HEK293 (cell line): ENCODE measurements at regions not wholly inside any gene's neighbourhood (a gene's known extent, or its start where the extent isn't known, plus 50 kb on each side); places are given as distances from the start of the nearest gene placed in this dataset.

ENCODE experiments used
- CTCF ChIA-PET: fragments of 350-600 bp; formaldehyde crosslinking; extraction: SDS; loops from one replicate; lab custom pipeline; 2021; ENCODE audit warnings: antibody characterized with exemption; lab: Yijun Ruan, JAX
- POLR2A ChIA-PET: fragments of 300-600 bp; formaldehyde crosslinking; extraction: SDS; loops from one replicate; lab custom pipeline; 2020; ENCODE audit warnings: antibody characterized with exemption, inconsistent platforms; lab: Yijun Ruan, JAX
- H3K27ac ChIP-seq: fragments of 200-500 bp; sonication (Bioruptor generic); 2 replicates; pipeline ENCODE4 v1.5.1; 2014; ENCODE audit warnings: low read depth, low read length, control low read depth, inconsistent platforms; ENCODE audit errors: extremely low read depth
- H3K36me3 ChIP-seq, 2 experiments: fragments of 200-500 bp in 1 of 2; sonication (Bioruptor generic) in 1 of 2; 1 replicate in 1 of 2; 2 replicates in 1 of 2; pipeline ENCODE4 v1.5.1; 2014 to 2017; ENCODE audit warnings: inconsistent platforms in 2 of 2, low read length in 2 of 2; ENCODE audit not compliant: control insufficient read depth in 2 of 2, insufficient read depth in 1 of 2
- H3K4me1 ChIP-seq: fragments of 200-500 bp; sonication (Bioruptor generic); 2 replicates; pipeline ENCODE4 v1.5.1; 2014; ENCODE audit warnings: mild to moderate bottlenecking, low read length, inconsistent platforms; ENCODE audit not compliant: control insufficient read depth, insufficient read depth
- H3K4me3 ChIP-seq: 2 replicates; pipeline ENCODE4 v1.5.1; 2011; ENCODE audit warnings: low read depth, mild to moderate bottlenecking, control low read depth, low read length, moderate library complexity
- H3K9me3 ChIP-seq: fragments of 200-500 bp; sonication (Bioruptor generic); 2 replicates; pipeline ENCODE4 v1.5.1; 2014; ENCODE audit warnings: low read depth, low read length, inconsistent platforms; ENCODE audit not compliant: control insufficient read depth, insufficient read depth
- ELK4 ChIP-seq: IDR thresholded peaks from 2 replicates; pipeline ENCODE4 v1.6.1; 2011; ENCODE audit warnings: mild to moderate bottlenecking, low read depth, low read length, borderline replicate concordance
- GLI4 ChIP-seq: fragments of 450-650 bp; formaldehyde crosslinking; IDR thresholded peaks from 2 replicates; pipeline ENCODE4 v1.5.1; 2016; ENCODE audit warnings: missing biosample characterization, missing genetic modification characterization
- GLIS2 ChIP-seq: fragments of 450-650 bp; formaldehyde crosslinking; IDR thresholded peaks from 2 replicates; pipeline ENCODE4 v1.5.1; 2016; ENCODE audit warnings: missing biosample characterization, missing genetic modification characterization
- HOXA7 ChIP-seq: sonication (generic); formaldehyde crosslinking; IDR thresholded peaks from 2 replicates; pipeline ENCODE4 v1.8.1; 2022; ENCODE audit warnings: missing genetic modification reagents, borderline replicate concordance
- KLF10 ChIP-seq: fragments of 450-650 bp; IDR thresholded peaks from 2 replicates; pipeline ENCODE4 v1.5.1; 2018; ENCODE audit warnings: missing biosample characterization, mild to moderate bottlenecking, missing genetic modification characterization
- OVOL3 ChIP-seq: fragments of 450-650 bp; formaldehyde crosslinking; IDR thresholded peaks from 2 replicates; pipeline ENCODE4 v1.5.1; 2016; ENCODE audit warnings: missing biosample characterization, missing genetic modification characterization
- PRDM1 ChIP-seq: fragments of 450-650 bp; formaldehyde crosslinking; IDR thresholded peaks from 2 replicates; pipeline ENCODE4; 2016; ENCODE audit warnings: missing biosample characterization, missing genetic modification characterization
- SCRT2 ChIP-seq: fragments of 450-650 bp; formaldehyde crosslinking; IDR thresholded peaks from 2 replicates; pipeline ENCODE4 v1.5.1; 2016; ENCODE audit warnings: missing biosample characterization, missing genetic modification characterization
- SP2 ChIP-seq: fragments of 450-650 bp; formaldehyde crosslinking; IDR thresholded peaks from 2 replicates; pipeline ENCODE4 v1.5.1; 2016; ENCODE audit warnings: missing biosample characterization, missing genetic modification characterization
- SP7 ChIP-seq: fragments of 450-650 bp; formaldehyde crosslinking; IDR thresholded peaks from 2 replicates; pipeline ENCODE4 v1.5.1; 2016; ENCODE audit warnings: missing biosample characterization, missing genetic modification characterization
- ZBTB11 ChIP-seq: fragments of 450-650 bp; formaldehyde crosslinking; conservative IDR thresholded peaks from 2 replicates; pipeline ENCODE4 v1.5.1; 2016; ENCODE audit warnings: low read depth, missing biosample characterization, missing genetic modification characterization
- ZBTB26 ChIP-seq: fragments of 450-650 bp; formaldehyde crosslinking; optimal IDR thresholded peaks from 2 replicates; pipeline ENCODE3; 2016; ENCODE audit warnings: missing biosample characterization, mild to moderate bottlenecking, missing genetic modification characterization
- ZBTB44 ChIP-seq: fragments of 450-650 bp; IDR thresholded peaks from 2 replicates; pipeline ENCODE4 v1.5.1; 2018; ENCODE audit warnings: missing biosample characterization, mild to moderate bottlenecking, missing genetic modification characterization
- ZFP37 ChIP-seq: fragments of 450-650 bp; formaldehyde crosslinking; IDR thresholded peaks from 2 replicates; pipeline ENCODE4 v1.5.1; 2016; ENCODE audit warnings: missing biosample characterization, missing genetic modification characterization
- ZIC2 ChIP-seq: fragments of 450-650 bp; formaldehyde crosslinking; IDR thresholded peaks from 2 replicates; pipeline ENCODE4 v1.5.1; 2016; ENCODE audit warnings: missing biosample characterization, missing genetic modification characterization
- ZNF10 ChIP-seq: fragments of 450-650 bp; formaldehyde crosslinking; IDR thresholded peaks from 2 replicates; pipeline ENCODE4 v1.5.1; 2017; ENCODE audit warnings: missing biosample characterization, missing genetic modification characterization
- ZNF133 ChIP-seq: fragments of 450-650 bp; formaldehyde crosslinking; IDR thresholded peaks from 2 replicates; pipeline ENCODE4 v1.5.1; 2016; ENCODE audit warnings: missing biosample characterization, missing genetic modification characterization
- ZNF157 ChIP-seq: fragments of 450-650 bp; formaldehyde crosslinking; IDR thresholded peaks from 2 replicates; pipeline ENCODE4 v1.5.1; 2016; ENCODE audit warnings: missing biosample characterization, missing genetic modification characterization
- ZNF311 ChIP-seq: fragments of 450-650 bp; formaldehyde crosslinking; IDR thresholded peaks from 2 replicates; pipeline ENCODE4 v1.5.1; 2017; ENCODE audit warnings: missing biosample characterization, missing genetic modification characterization, borderline replicate concordance
- ZNF354C ChIP-seq: fragments of 450-650 bp; formaldehyde crosslinking; IDR thresholded peaks from 2 replicates; pipeline ENCODE4 v1.5.1; 2016; ENCODE audit warnings: missing biosample characterization, missing genetic modification characterization, low read depth, borderline replicate concordance
- ZNF416 ChIP-seq: fragments of 450-650 bp; formaldehyde crosslinking; IDR thresholded peaks from 2 replicates; pipeline ENCODE4 v1.5.1; 2016; ENCODE audit warnings: missing biosample characterization, missing genetic modification characterization
- ZNF423 ChIP-seq: fragments of 450-650 bp; formaldehyde crosslinking; IDR thresholded peaks from 2 replicates; pipeline ENCODE4 v1.5.1; 2016; ENCODE audit warnings: missing biosample characterization, missing genetic modification characterization
- ZNF600 ChIP-seq: fragments of 450-650 bp; formaldehyde crosslinking; IDR thresholded peaks from 2 replicates; pipeline ENCODE4 v1.5.1; 2016; ENCODE audit warnings: missing biosample characterization, missing genetic modification characterization
- ZNF621 ChIP-seq: fragments of 450-650 bp; formaldehyde crosslinking; IDR thresholded peaks from 2 replicates; pipeline ENCODE4 v1.5.1; 2017; ENCODE audit warnings: missing biosample characterization, missing genetic modification characterization
- ZNF645 ChIP-seq: fragments of 450-650 bp; formaldehyde crosslinking; IDR thresholded peaks from 2 replicates; pipeline ENCODE4; 2016; ENCODE audit warnings: missing biosample characterization, missing genetic modification characterization
- ZNF660 ChIP-seq: fragments of 450-650 bp; IDR thresholded peaks from 2 replicates; pipeline ENCODE4 v1.5.1; 2018; ENCODE audit warnings: missing biosample characterization, mild to moderate bottlenecking, missing genetic modification characterization
- ZNF701 ChIP-seq: fragments of 450-650 bp; formaldehyde crosslinking; IDR thresholded peaks from 2 replicates; pipeline ENCODE4 v1.5.1; 2016; ENCODE audit warnings: missing biosample characterization, missing genetic modification characterization
- ZNF792 ChIP-seq: fragments of 450-650 bp; formaldehyde crosslinking; IDR thresholded peaks from 2 replicates; pipeline ENCODE4 v1.5.1; 2016; ENCODE audit warnings: missing biosample characterization, missing genetic modification characterization
- ZNF837 ChIP-seq: fragments of 450-650 bp; formaldehyde crosslinking; IDR thresholded peaks from 2 replicates; pipeline ENCODE4 v1.5.1; 2016; ENCODE audit warnings: missing biosample characterization, missing genetic modification characterization
- ZSCAN4 ChIP-seq: fragments of 450-650 bp; formaldehyde crosslinking; IDR thresholded peaks from 2 replicates; pipeline ENCODE4 v1.5.1; 2017; ENCODE audit warnings: missing biosample characterization, missing genetic modification characterization

GRCh38 chr18:65975536-65975935, 224.7 kb downstream of the CDH7 start:
- H3K9me3 ChIP-seq, result no peaks in the 10 kb centered on the region
- CTCF ChIA-PET, result no interaction called here
- POLR2A ChIA-PET, result no interaction called here
- no peak for TF ChIP-seq SCRT2 (tag by site-specific recombination)
- no peak for TF ChIP-seq KLF10
- no peak for TF ChIP-seq ZBTB26 (tag by site-specific recombination)
- no peak for TF ChIP-seq SP7 (tag by site-specific recombination)
- TF ChIP-seq HOXA7 (CRISPR knock-in tag), result no peak
- TF ChIP-seq ZNF10 (tag by site-specific recombination), result no peak
- no peak for TF ChIP-seq ZNF311 (tag by site-specific recombination)
- TF ChIP-seq ZNF423 (tag by site-specific recombination), result no peak
- no peak for TF ChIP-seq ZBTB11 (tag by site-specific recombination)
- TF ChIP-seq ZNF792 (tag by site-specific recombination), result no peak
- TF ChIP-seq ZNF837 (tag by site-specific recombination), result no peak
- no peak for TF ChIP-seq OVOL3
- TF ChIP-seq GLI4 (tag by site-specific recombination), result no peak
- no peak for TF ChIP-seq GLIS2 (tag by site-specific recombination)
- TF ChIP-seq ZBTB44, result no peak
- no peak for TF ChIP-seq ELK4
- no peak for TF ChIP-seq ZNF660
- TF ChIP-seq ZNF133 (tag by site-specific recombination), result no peak
- TF ChIP-seq ZIC2 (tag by site-specific recombination), result no peak
- TF ChIP-seq PRDM1 (tag by site-specific recombination), result no peak
- no peaks in the 10 kb centered on the region for H3K36me3 ChIP-seq
- H3K4me3 ChIP-seq, result no peak overlapping the region
- peaks cover 3% of the 10 kb centered on the region; the same call in 1 of the 2 replicates for H3K4me1 ChIP-seq
- H3K27ac ChIP-seq, result no peak overlapping the region

- peaks cover 5% of the 10 kb centered on the region; the same call in 1 of the 2 replicates for H3K4me1 ChIP-seq
- no peaks in the 10 kb centered on the region for H3K36me3 ChIP-seq
- no peaks in the 10 kb centered on the region for H3K9me3 ChIP-seq
- CTCF ChIA-PET, result no interaction called here
- POLR2A ChIA-PET, result no interaction called here
- H3K4me3 ChIP-seq, result no peak overlapping the region
- H3K27ac ChIP-seq, result no peak overlapping the region
- no peak for TF ChIP-seq ZNF157
- no peak for TF ChIP-seq ZNF701
- no peak for TF ChIP-seq ZSCAN4
- no peak for TF ChIP-seq ZNF416 (tag by site-specific recombination)
- no peak for TF ChIP-seq ZNF621 (tag by site-specific recombination)
- no peak for TF ChIP-seq ZNF600 (tag by site-specific recombination)
- TF ChIP-seq ZNF354C (tag by site-specific recombination), result no peak
- no peak for TF ChIP-seq ZFP37 (tag by site-specific recombination)
- TF ChIP-seq ZIC2 (tag by site-specific recombination), result no peak
- TF ChIP-seq ZNF645 (tag by site-specific recombination), result no peak
- TF ChIP-seq SP2 (tag by site-specific recombination), result no peak
Observed at GRCh38 chr18:65974758-65975157, 223.9 kb downstream of the CDH7 start.
